Lower leg skin (tissue), 4 donors: ENCODE measurements at regions not wholly inside any gene's neighbourhood (a gene's known extent, or its start where the extent isn't known, plus 50 kb on each side); places are given as distances from the start of the nearest gene placed in this dataset.

Experiments used
- DNase-seq, 2 donors: peaks; one replicate each; pipeline ENCODE4 v3.0.0-alpha.2; 2019; ENCODE audit warnings: low spot score in 2 of 2
- H3K4me3 ChIP-seq: fragments of 200-600 bp; sonication (generic); 2 replicates; pipeline ENCODE4 v1.5.1; 2017; ENCODE audit warnings: mild to moderate bottlenecking, low read depth; ENCODE audit not compliant: poor library complexity, severe bottlenecking
- CTCF ChIP-seq, 3 donors: fragments of 450-650 bp; IDR thresholded peaks; one replicate each; pipeline ENCODE4 v1.5.1; 2016; ENCODE audit warnings: antibody characterized with exemption in 3 of 3, mild to moderate bottlenecking in 3 of 3, moderate library complexity in 2 of 3
- POLR2A ChIP-seq, 2 donors: fragments of 450-650 bp; IDR thresholded peaks; one replicate each; pipeline ENCODE4 v1.6.1; 2016 to 2017; ENCODE audit warnings: antibody characterized with exemption in 2 of 2, mild to moderate bottlenecking in 1 of 2, moderate library complexity in 1 of 2
- WGBS, 2 donors: methylation state at CpG; one replicate each; pipeline ENCODE4 v1.1.5; 2018; 5-methylcytosine and 5-hydroxymethylcytosine counted together
- intact Hi-C: fragments of 100-400 bp; cut with DNase I; formaldehyde crosslinking; loops from one replicate; pipeline ENCODE4 v1.15.0; 2023; ENCODE audit warnings: low total_unique reads

GRCh38 chr1:99115231-99115630 is 110.6 kb upstream of the PLPPR5 start:
- WGBS, 2 donors: 85 to 92% methylated on average over 2 of the region's 2 CpGs
- intact Hi-C loops: loop anchor here (5.0 kb wide), 1 partner anchor 952 kb away; no protein-coding TSS in a partner anchor
- no peak overlapping the region for H3K4me3 ChIP-seq
- TF ChIP-seq POLR2A (IDR thresholded peaks at IDR 0.05): no peak
- no peak for TF ChIP-seq CTCF (IDR thresholded peaks at IDR 0.05)
- DNase-seq: no peak

GRCh38 chr1:99119188-99119587 is 114.5 kb upstream of the PLPPR5 start:
- TF ChIP-seq CTCF (IDR thresholded peaks at IDR 0.05) (no peak), POLR2A (IDR thresholded peaks at IDR 0.05) (no peak)
- DNase-seq: no peak
- no peak overlapping the region for H3K4me3 ChIP-seq
- WGBS, 2 donors: 4% methylated on average over 2 of the region's 2 CpGs
- intact Hi-C loops: loop anchor here (5.0 kb wide), 1 partner anchor 948 kb away; no protein-coding TSS in a partner anchor

- 49% methylated on average over 4 of the region's 4 CpGs for WGBS, 2 donors
- TF ChIP-seq POLR2A (IDR thresholded peaks at IDR 0.05) (no peak), CTCF (IDR thresholded peaks at IDR 0.05) (no peak)
- no peak overlapping the region for H3K4me3 ChIP-seq
- intact Hi-C loops: no loop called here
- DNase-seq: no peak
Measured at GRCh38 chr1:99122039-99122438, 117.4 kb upstream of the PLPPR5 start.

GRCh38 chr1:99123936-99124335 is 119.3 kb upstream of the PLPPR5 start:
- no peak for DNase-seq
- intact Hi-C loops: no loop called here
- no peak overlapping the region for H3K4me3 ChIP-seq
- TF ChIP-seq CTCF (IDR thresholded peaks at IDR 0.05): no peak
- TF ChIP-seq POLR2A (IDR thresholded peaks at IDR 0.05): no peak

- TF ChIP-seq POLR2A (IDR thresholded peaks at IDR 0.05) (no peak), CTCF (IDR thresholded peaks at IDR 0.05) (no peak)
- H3K4me3 ChIP-seq: no peak overlapping the region
- intact Hi-C loops: no loop called here
- DNase-seq: no peak
Measured at GRCh38 chr1:99131546-99131945, 126.9 kb upstream of the PLPPR5 start.

- TF ChIP-seq POLR2A (IDR thresholded peaks at IDR 0.05): no peak
- no peak for TF ChIP-seq CTCF (IDR thresholded peaks at IDR 0.05)
- intact Hi-C loops: no loop called here
- H3K4me3 ChIP-seq: no peak overlapping the region
- DNase-seq: no peak
- 44 to 45% methylated on average over 3 of the region's 3 CpGs for WGBS, 2 donors
Measured at GRCh38 chr1:99133756-99134500, 129.3 kb upstream of the PLPPR5 start.
